Smooth muscle cell (in vitro differentiated cells): ENCODE measurements at regions not wholly inside any gene's neighbourhood (a gene's known extent, or its start where the extent isn't known, plus 50 kb on each side); places are given as distances from the start of the nearest gene placed in this dataset.

Experiments used
- DNase-seq: peaks from one replicate; lab custom pipeline; 2025; ENCODE audit not compliant: unreplicated experiment; lab: John Stamatoyannopoulos, UW
- H2AFZ ChIP-seq: fragments of 200-600 bp; sonication (generic); 2 replicates; pipeline ENCODE4 v1.6.0; 2016; ENCODE audit warnings: antibody characterized with exemption, low read depth, mild to moderate bottlenecking
- H3F3A ChIP-seq: fragments of 200-600 bp; sonication (generic); 2 replicates; pipeline ENCODE4 v1.6.0; 2017; ENCODE audit warnings: antibody characterized with exemption, low read depth
- H3K27ac ChIP-seq: fragments of 200-600 bp; sonication (generic); 2 replicates; pipeline ENCODE4 v1.5.1; 2016; ENCODE audit warnings: low read depth, mild to moderate bottlenecking
- H3K27me3 ChIP-seq: fragments of 200-600 bp; sonication (generic); 2 replicates; pipeline ENCODE4 v1.6.1; 2016; ENCODE audit warnings: low read depth, mild to moderate bottlenecking
- H3K36me3 ChIP-seq: fragments of 200-600 bp; sonication (generic); 2 replicates; pipeline ENCODE4 v1.5.1; 2016; ENCODE audit warnings: low read depth
- H3K4me1 ChIP-seq: fragments of 200-600 bp; sonication (generic); 2 replicates; pipeline ENCODE4 v1.5.1; 2016; ENCODE audit warnings: low read depth
- H3K4me2 ChIP-seq: fragments of 200-600 bp; sonication (generic); 2 replicates; pipeline ENCODE4 v1.6.0; 2016; ENCODE audit warnings: mild to moderate bottlenecking
- H3K4me3 ChIP-seq: fragments of 200-600 bp; sonication (generic); 2 replicates; pipeline ENCODE4 v1.5.1; 2016; ENCODE audit warnings: mild to moderate bottlenecking
- H3K79me2 ChIP-seq: fragments of 200-600 bp; sonication (generic); 2 replicates; pipeline ENCODE4 v1.6.0; 2016; ENCODE audit warnings: low read depth, mild to moderate bottlenecking
- H3K9ac ChIP-seq: fragments of 200-600 bp; sonication (generic); 2 replicates; pipeline ENCODE4 v1.6.0; 2016; ENCODE audit warnings: low read depth
- H3K9me3 ChIP-seq: fragments of 200-600 bp; sonication (generic); replicated peaks from 2 replicates; pipeline ENCODE4 v1.5.1; 2016; ENCODE audit warnings: low read depth
- H4K20me1 ChIP-seq: fragments of 200-600 bp; sonication (generic); 2 replicates; pipeline ENCODE4 v1.6.0; 2016; ENCODE audit warnings: low read depth
- WGBS: methylation state at CpG from one replicate; pipeline ENCODE4 v1.1.7; 2016; ENCODE audit warnings: low lambda C conversion rate; 5-methylcytosine and 5-hydroxymethylcytosine counted together
- TF ChIP-seq, protein P1 (sequence below): fragments of 200-600 bp; sonication (generic); IDR thresholded peaks from 2 replicates; pipeline ENCODE4 v1.5.1; 2017; ENCODE audit warnings: borderline replicate concordance, mild to moderate bottlenecking, antibody characterized with exemption; ENCODE audit not compliant: insufficient read depth, poor library complexity, severe bottlenecking

GRCh38 chr20:60428651-60429050 lies 470.4 kb downstream of the CDH26 start:
- no peak for DNase-seq
- WGBS, result 78% methylated on average over 2 of the region's 2 CpGs
- H3K4me1 ChIP-seq, result no peaks in the 10 kb centered on the region
- no peak overlapping the region for H2AFZ ChIP-seq
- H3K4me3 ChIP-seq, result no peak overlapping the region
- H3K9me3 ChIP-seq, result no peaks in the 10 kb centered on the region
- H3K4me2 ChIP-seq, result no peak overlapping the region
- H4K20me1 ChIP-seq, result no peaks in the 10 kb centered on the region
- TF ChIP-seq, protein P1, sequence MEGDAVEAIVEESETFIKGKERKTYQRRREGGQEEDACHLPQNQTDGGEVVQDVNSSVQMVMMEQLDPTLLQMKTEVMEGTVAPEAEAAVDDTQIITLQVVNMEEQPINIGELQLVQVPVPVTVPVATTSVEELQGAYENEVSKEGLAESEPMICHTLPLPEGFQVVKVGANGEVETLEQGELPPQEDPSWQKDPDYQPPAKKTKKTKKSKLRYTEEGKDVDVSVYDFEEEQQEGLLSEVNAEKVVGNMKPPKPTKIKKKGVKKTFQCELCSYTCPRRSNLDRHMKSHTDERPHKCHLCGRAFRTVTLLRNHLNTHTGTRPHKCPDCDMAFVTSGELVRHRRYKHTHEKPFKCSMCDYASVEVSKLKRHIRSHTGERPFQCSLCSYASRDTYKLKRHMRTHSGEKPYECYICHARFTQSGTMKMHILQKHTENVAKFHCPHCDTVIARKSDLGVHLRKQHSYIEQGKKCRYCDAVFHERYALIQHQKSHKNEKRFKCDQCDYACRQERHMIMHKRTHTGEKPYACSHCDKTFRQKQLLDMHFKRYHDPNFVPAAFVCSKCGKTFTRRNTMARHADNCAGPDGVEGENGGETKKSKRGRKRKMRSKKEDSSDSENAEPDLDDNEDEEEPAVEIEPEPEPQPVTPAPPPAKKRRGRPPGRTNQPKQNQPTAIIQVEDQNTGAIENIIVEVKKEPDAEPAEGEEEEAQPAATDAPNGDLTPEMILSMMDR, result no peak
- no peaks in the 10 kb centered on the region for H3K36me3 ChIP-seq
- no peak overlapping the region for H3K9ac ChIP-seq
- H3K79me2 ChIP-seq, result no peaks in the 10 kb centered on the region
- H3K27ac ChIP-seq, result no peak overlapping the region
- H3F3A ChIP-seq, result no peaks in the 10 kb centered on the region
- no peaks in the 10 kb centered on the region for H3K27me3 ChIP-seq

- Histone ChIP-seq H4K20me1 (no peaks in the 10 kb centered on the region), H3K27ac (no peak overlapping the region), H2AFZ (no peak overlapping the region), H3K4me2 (no peak overlapping the region), H3K27me3 (no peaks in the 10 kb centered on the region), H3K79me2 (no peaks in the 10 kb centered on the region), H3K4me1 (no peaks in the 10 kb centered on the region), H3K36me3 (no peaks in the 10 kb centered on the region), H3F3A (no peaks in the 10 kb centered on the region), H3K9me3 (no peaks in the 10 kb centered on the region), H3K9ac (no peak overlapping the region), H3K4me3 (no peak overlapping the region)
- WGBS, result 89% methylated on average over 14 of the region's 14 CpGs
- TF ChIP-seq, protein P1, result no peak
- no peak for DNase-seq
Measured at GRCh38 chr20:60430516-60431001, 472.3 kb downstream of the CDH26 start.

DNA sequence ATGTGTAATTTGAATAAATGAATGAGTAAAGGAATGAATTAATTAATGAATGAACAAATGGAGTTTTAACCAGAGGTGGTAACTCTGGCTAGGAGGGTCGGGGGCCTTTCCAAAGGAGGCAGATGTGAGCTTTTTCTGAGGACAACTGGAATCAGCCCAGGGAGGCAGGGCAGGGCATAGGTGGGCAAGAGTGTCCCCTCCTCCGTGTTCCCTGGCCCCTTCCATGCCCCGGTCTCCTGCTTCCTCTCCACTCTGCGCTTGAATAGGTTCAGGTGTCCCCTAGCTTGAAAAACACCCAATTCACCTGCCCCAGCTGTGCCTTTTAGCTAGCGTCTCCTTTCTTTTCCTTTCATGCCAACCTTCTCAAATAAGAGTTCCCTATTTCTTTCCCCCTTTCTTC lies 473.1 kb downstream of the CDH26 start:
- WGBS, result 78% methylated on average over 5 of the region's 5 CpGs
- Histone ChIP-seq H3K27ac (no peak overlapping the region), H3K36me3 (no peaks in the 10 kb centered on the region), H3K4me3 (no peak overlapping the region), H3F3A (no peaks in the 10 kb centered on the region), H3K27me3 (no peaks in the 10 kb centered on the region), H3K9me3 (no peaks in the 10 kb centered on the region), H3K4me1 (no peaks in the 10 kb centered on the region), H3K9ac (no peak overlapping the region), H4K20me1 (no peaks in the 10 kb centered on the region), H2AFZ (no peak overlapping the region), H3K4me2 (no peak overlapping the region), H3K79me2 (no peaks in the 10 kb centered on the region)
- TF ChIP-seq, protein P1, result no peak
- no peak for DNase-seq

DNA sequence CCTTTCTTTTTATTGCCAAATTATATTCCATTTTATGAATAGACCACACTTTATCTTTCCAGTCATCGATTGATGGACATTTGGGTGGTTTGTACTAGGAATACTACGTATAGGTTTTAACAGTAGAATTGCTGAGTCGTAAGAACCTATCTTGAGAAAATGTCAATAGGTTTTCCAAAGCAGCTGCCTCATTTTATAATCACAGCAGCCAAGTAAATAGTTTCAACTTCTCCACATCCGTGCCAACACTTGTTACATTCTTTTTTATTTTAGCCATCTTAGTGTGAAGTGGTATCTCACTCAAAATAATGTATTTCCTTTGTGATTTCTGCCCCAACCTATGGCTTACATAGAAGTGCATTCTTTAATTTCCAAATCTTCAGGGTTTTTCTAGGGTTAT lies 479.2 kb downstream of the CDH26 start:
- Histone ChIP-seq H4K20me1 (no peaks in the 10 kb centered on the region), H3K27me3 (no peaks in the 10 kb centered on the region), H3K4me3 (no peak overlapping the region), H3K9ac (no peak overlapping the region), H2AFZ (no peak overlapping the region), H3K36me3 (no peaks in the 10 kb centered on the region), H3F3A (no peaks in the 10 kb centered on the region), H3K4me2 (no peak overlapping the region), H3K27ac (no peak overlapping the region), H3K4me1 (no peaks in the 10 kb centered on the region), H3K79me2 (no peaks in the 10 kb centered on the region), H3K9me3 (no peaks in the 10 kb centered on the region)
- WGBS, result 90% methylated on average over 4 of the region's 4 CpGs
- TF ChIP-seq, protein P1, result no peak
- DNase-seq, result no peak
